HG03280 (cell line): ENCODE measurements at regions not wholly inside any gene's neighbourhood (a gene's known extent, or its start where the extent isn't known, plus 50 kb on each side); places are given as distances from the start of the nearest gene placed in this dataset.
A peak's percentile ranks its signal among the peaks of the same experiment; 100 is the strongest.
"Not testable (repeated sequence)": the region's sequence is repeated elsewhere in the genome, so short reads cannot be mapped to it uniquely, and the experiment has no call there.

Experiments
- ATAC-seq: cut with Tn5 transposase; IDR thresholded peaks from one replicate; pipeline ENCODE4 v1.9.1; 2021; ENCODE audit warnings: mild to moderate bottlenecking, moderate library complexity; ENCODE audit not compliant: unreplicated experiment

DNA sequence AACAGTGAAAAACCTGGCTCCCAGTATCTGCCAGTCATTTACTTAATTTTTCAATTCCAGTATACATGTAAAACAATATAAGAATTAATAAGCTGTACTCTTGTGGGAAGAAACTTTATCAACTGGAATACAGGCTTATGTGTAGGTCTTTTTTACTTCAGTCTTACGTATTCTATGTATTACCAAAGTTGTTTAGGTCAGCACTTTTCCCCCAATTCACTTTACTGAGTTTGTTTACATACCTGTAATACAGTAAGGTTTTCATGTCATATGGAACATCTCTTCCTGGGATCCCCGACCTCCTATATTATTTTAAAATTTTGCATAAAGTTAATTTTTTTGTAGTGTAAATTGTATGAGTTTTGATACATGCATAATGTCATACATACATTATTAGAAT, 181.8 kb upstream of the OLFM3 start:
- ATAC-seq = no peak

DNA sequence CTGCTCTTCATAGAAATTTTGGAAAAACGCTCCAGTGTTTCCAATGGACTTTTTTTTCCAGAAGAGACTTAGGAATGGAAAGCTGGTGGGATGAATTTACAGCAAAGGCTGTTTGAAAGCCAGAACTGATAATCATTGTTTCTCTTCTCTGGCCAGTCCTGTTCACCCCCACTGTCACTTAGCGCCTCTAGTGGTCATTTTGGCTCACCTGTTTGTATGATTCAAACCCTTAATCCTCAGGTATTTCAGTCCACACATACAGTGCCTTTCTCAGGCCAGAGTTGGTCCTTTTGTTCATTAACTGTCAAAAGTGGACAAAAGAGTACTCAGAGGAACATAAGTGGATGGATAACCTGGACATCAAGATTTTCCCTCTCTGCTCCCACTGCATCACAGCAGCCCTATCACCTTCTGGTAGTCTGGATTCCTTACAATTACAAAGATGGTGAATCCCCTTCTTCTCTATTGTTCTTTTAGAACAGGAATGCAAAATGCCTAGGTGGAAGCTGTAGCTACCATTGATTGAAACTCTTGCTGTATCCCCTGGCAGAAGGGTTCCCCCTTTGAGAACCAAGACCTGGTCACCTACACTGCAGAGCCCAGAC, 177.6 kb upstream of the OLFM3 start:
- peak; percentile 92 for ATAC-seq

DNA sequence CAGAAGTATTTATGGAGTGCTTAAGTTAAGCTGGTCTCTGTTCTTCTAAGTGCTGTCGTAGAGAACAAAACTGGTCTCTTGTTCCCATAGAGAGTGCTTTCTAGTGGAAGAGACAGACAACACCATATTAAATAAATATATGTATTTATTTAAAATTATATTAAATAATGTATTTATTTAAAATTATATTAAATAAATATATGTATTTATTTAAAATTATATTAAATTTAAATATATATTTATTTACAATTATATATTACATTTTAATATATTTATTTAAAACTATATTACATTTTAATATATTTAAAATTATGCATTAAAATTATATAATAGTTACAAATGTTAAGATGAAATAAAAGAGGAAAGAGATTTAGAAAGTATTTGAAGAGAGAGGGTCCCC, 175.5 kb upstream of the OLFM3 start:
- ATAC-seq = no peak

DNA sequence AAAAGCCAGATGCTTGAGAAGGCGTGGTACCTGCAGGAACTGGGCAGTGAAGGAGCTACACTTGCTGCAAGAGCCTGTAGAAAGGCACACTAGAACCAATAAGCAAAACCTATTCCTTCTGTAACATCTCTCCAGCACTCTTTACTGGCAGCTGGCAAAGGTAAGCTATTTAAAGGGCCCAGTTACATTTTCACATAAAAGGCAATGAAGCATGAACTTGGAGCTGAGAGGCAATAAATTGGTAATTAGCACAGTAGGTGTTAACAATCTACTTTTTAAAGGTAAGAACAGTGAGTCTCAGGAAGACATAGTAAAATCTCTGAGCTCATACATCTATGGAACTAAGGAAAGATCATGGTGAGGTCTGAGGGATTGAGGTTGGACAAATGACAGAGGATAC, 167.1 kb upstream of the OLFM3 start:
- ATAC-seq = no peak

DNA sequence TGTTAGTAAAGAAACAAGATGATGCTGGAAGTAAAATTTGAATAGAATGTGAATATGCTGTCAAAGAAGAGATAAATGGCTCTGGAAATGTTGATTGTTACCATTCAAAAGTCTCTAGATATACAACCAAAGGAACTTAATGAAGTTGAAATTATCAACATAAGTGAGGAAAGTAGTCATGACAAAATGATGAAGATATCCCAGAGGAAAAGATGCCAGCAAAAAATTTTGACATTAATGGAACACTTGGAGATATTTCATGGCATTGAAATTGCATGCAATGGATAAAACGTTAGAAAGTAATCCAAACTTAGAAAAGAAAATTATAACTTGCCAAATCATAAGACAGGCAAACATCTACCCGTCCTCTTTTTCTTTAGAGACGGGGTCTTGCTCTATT, 154.5 kb upstream of the OLFM3 start:
- no peak for ATAC-seq

DNA sequence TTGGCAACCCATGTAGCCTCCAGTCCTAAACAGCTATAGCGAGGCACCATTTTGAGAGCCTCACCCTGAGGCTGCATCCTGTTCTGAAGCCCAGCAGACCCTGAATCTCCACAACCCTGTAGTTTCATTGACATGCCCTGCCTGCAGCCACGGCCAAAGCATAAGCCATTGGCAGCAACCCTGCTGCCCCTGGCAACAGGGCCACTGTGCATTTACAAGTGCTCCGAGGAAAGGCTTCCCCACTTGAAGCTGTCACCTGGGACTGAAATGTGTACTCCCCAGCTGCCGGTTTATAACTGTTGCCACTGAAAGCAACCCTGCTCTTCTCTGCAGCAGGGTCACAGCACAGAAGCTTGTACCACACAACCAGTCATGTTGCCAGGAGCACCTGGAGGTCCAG, 124.2 kb upstream of the OLFM3 start:
- ATAC-seq = no peak

DNA sequence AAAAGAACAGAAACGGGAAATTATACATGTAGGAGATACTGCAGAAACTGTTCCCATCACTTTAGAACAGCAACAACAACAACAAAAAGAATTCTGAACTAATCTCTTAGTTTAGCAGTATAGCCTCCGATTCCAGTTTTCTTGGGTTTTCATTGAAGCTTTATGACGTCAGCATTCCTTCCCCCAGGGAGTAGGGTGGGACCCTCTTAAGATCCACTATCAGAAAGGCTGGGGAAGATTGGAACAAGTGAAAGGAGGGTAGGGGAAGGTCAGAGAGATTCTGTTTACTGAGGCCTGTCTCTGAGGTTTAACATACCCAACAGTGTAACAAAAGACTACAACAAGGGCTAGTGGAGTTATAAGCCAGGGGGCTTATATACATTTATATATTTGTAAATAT, 121.4 kb upstream of the OLFM3 start:
- ATAC-seq = no peak

DNA sequence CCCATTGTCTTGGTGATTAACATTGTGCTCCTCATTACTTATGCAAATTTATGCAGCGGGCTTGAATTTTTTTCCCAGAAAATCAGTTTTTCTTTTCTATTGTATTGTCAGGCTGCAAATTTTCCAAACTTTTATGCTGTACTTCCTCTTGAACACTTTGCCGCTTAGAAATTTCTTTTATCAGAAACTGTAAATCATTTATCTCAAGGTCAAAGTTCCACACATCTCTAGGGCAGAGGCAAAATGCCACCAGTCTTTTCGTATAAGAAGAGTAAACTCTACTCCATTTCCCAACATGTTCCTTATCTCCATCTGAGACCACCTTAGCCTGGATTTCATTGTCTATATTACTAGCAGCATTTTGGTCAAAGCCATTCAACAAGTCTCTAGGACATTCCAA, 113.9 kb upstream of the OLFM3 start:
- ATAC-seq = no peak

DNA sequence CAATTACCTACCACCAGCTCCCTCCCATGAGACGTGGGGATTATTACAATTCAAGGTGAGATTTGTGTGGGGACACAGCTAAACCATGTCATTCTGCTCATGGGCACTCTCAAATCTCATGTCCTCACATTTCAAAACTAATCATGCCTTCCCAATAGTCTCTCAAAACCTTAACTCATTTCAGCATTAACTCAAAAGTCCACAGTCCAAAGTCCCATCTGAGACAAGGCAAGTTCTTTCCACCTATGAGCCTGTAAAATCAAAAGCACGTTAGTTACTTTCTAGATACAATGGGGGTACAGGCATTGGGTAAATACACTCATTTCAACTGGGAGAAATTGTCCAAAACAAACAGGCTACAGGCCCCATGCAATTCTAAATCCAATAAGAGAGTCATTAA, 112.8 kb upstream of the OLFM3 start:
- ATAC-seq = not testable (repeated sequence)

DNA sequence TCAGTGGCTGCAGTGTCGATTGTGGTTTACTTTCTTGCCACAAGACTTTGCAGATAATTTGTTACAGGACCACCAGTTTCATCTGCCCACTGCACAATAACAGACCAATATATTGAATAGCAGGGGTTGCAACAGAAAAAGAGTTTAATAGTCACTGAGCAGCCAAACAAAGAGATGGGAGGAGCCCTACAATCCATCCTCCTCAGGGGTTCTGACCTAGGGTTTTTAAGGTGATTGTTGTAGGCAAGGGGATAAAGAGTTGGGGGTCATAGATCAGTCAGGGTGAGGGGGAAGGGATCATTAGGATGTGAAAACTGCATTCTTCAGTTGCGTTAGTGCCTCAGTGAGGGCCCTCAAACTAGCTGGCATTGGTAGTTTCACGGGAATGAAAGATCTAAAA, 110.7 kb upstream of the OLFM3 start:
- ATAC-seq = no peak

DNA sequence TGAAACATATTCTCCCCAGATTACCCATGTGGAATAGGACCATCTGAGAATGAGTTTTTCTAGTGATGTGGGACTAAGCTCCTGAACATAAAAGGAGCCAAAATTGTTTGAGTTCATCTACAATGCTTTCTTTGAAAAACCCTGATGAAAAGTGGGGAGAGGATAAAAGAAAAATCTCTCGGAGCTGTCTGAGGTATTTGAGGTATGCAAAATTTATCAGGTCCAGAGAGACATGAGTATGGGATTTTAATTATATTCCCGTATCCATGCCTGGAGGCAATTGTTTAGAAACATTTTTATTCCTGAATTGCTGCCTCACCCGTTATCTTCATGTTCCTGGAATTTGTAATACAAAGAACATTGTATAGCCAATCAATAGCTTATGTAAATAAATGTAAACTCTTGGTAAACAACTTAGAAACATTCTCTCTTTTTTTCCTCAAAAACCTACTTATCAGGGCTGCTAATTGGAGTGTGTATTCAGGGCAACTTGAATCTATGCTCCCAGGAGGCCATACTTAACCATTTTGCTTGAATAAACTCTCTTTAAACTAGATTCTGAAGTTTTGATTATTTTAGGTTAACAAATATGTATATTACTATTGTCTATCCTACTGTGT, 109.3 kb upstream of the OLFM3 start:
- no peak for ATAC-seq

DNA sequence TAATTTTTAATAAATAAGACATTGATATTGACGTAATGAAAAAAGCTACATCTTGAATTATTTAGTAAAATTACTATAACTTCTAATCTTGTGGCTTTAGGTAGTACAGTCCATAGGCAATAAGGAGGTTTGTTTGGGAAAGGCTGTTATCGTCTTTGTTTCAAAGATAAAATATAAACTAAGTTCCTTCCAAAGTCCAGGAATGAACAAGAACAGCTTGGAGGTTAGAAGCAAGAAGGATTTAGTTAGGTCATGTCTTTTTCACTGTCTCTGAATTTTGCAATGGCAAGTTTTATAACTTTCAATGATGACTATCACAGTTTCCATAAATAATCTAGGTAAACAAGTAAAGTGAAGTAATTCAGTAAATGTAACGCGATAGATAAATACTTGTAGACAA, 106.9 kb upstream of the OLFM3 start:
- ATAC-seq = no peak

DNA sequence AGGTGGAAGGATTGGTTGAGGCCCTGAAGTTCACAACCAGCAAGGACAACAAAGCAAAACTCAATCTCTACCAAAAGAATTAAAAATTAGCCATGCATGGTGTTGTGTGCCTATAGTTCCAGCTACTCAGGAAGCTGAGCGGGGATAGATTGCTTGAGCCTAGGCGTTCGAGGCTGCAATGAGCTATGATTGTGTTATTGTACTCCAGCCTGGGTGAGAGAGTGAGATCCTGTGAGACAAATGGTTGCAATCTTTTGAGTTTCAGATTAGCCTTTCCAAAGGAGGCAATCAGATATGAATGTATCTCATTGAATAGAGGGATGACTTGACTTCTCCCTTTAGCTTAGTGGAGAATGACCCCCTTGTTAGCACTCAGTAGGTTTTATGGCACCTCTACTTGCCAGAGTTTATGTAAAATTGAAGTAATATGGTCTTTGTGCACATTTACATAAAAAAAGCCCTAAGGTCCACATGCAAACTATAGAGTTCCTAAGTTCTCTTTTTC, 105.6 kb upstream of the OLFM3 start:
- no peak for ATAC-seq

DNA sequence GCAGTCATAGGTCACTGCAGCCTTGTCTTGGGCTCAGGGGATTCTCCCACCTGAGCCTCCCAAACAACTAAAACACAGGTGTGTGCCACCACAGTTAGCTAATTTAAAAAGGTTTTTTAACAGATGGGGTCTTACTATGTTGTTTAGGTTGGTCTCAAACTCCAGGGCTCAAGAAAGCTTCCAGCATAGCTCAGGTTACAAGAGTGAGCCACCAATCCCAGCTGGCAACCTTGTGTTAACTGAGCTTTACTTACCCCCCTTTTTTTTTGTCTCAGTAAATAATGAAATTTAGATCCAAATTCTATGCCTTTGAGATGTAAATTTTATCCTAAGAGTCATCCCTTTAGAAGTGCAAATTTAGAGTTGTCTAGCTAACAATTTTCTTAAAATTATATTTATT, 103.9 kb upstream of the OLFM3 start:
- ATAC-seq = no peak

DNA sequence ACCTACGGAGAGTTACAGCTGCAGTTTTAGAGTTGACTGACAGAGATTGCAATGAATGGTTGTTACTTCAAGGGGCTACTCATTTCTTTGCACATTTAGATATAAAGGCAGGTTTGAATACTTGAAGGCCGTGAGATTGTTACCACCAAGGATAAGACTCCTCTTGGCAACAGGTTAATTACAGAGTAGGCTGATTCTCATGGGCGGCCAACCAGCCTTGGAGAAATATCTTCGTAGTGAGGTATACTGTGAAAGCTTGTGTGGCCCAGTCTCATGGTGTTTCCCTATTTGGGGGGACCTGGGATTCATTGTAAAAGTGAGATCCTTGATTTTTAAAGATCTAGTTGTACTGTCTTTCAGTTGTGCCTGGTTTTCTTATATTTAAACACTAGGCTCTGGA, 103.2 kb upstream of the OLFM3 start:
- ATAC-seq = no peak

DNA sequence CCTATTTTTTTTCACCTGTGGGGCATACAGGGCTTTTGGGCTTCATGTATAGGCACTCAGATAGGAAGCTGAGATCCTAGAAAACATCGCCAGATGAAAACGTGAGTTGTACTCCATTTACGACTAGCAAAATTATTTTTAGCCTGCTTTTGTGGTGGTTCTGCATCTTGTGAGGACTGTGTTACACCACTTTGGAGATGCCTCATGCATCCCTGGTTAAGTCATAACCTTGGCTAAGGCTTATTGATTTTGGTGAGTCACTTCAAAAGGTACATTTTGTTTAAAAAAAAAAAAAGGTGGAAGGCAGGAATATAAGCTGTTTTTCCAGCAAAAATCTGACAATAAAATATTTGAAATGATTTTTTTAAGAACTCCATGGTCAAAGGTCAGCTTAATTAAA, 101.8 kb upstream of the OLFM3 start:
- ATAC-seq = no peak

DNA sequence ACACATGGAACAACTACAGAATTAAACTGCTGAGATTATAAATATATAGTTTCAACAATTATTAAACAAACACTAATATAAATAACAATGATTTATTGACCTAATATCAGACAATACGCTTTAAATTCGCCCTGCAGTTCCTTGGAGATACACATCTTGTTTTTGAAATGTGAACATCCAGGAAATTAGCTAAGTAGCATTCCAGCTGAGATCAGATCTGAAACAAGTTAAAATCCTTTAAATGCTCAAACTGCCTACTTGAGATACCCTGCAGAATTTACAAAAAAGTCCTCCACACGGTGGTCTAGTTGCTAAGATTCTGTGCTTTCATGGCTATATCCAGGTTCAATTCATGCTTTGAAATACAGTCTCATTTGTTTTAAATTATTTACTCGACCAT, 101.4 kb upstream of the OLFM3 start:
- ATAC-seq = no peak

DNA sequence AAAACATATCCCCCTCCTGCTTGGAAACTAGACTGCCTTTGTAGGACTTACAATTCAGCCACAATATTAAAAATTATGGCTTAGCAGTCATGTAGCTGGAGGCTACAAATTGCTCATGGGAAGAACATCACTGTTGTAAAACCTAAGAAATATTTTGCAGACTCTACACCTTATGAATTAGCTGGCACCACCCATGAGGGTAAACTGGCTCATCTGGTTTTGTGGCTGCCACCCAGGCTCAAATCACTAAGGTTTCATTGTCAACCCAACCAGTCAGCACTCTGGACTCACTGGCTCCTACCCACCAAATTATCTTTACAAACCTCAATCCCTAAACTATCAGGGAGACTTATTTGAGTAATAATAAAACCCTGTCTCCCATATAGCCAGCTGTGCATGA, 100.7 kb upstream of the OLFM3 start:
- no peak for ATAC-seq

DNA sequence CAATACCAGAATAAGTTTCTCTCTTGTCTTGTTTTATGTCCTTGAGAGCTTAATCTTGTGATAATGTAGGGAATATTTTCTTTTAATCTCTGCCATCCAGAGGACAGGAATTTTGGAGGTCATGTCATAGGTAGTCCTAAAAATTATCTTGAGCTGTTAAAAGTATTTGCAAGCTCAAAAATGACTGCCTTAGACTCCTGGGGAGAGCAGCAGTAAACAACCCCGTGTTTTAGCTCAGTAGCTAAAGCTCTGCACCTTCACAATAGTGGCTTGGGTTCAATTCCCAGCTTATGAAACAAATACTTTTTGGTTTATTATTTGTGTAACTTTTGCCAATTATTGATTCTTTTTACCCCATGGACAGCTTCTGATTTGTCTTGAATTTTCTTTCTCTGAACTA, 99.4 kb upstream of the OLFM3 start:
- no peak for ATAC-seq

DNA sequence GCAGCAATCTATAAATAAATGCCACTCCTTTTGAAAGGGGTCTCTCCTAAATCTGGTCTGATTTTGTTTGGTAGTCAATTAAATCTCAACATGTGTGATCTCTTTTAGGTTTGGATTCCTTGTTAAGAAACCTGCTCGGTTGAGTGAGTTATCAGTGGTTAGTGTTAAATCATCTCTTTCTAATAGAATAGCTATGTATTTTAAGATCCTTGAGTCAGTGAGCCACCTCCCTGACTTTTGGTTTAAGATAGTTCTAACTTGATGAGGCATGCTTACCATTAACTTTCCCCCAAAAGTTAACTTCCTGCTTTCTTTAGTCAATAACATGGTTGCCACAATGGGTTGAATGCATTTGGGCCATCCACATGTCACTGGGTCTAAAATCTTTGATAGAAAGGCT, 93.1 kb upstream of the OLFM3 start:
- ATAC-seq = no peak

DNA sequence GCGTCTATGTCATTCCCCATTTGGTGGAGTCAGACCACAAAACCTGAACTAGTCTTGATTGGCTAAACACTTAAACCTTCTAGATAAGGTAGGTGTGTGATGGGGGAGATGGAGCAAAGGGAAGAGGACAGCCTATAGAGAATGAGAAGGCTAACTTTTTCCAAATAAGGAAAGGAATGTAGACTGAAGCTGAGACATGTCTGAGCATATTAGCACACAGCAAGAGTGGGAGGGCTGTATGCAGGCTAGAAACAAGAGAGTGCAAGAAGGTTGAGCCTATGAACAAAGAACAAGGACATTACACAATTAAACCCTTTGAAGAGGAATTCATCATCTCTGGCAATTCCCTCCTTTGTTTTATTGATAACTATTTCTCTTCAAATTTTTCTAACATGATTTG, 89.2 kb upstream of the OLFM3 start:
- ATAC-seq = no peak

DNA sequence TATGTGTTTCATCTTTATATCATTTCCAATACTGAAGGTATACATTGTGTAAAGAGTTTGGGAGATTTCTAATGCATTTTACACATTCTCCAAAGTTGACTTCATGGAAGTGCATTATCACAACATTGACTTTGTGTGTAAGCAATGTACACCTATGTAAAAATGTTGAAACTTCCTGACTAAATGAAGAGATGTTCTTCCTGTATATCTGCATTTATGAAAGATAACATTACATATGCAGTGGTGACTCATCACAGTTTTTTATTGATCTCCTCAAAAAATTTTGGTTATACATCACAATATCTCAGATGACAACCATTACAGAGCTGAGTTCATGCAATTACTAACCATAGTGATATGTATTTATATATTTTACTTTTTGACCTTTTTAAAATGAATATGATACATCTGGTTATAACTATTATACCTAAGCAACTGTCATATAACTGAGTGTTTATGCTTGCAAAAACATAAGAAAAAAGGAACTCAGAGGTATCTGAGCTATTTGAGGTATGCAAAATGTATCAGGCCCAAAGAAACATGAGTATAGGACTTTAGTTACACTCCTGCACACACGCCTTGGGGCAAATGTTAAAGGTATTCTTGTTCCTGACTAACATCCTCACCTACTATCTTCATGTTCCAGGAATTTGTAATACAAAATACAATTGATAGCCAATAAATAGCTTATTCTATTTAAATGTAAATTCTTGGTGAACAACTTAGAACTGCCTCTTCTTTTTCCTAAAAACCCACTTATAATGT, 88.2 kb upstream of the OLFM3 start:
- no peak for ATAC-seq
